Suprapubic skin (tissue), 4 donors: ENCODE measurements at regions not wholly inside any gene's neighbourhood (a gene's known extent, or its start where the extent isn't known, plus 50 kb on each side); places are given as distances from the start of the nearest gene placed in this dataset.

Source experiments
- EP300 ChIP-seq: sonication (generic); formaldehyde crosslinking; IDR thresholded peaks from one replicate; pipeline ENCODE4 v1.6.1; 2017; ENCODE audit warnings: antibody characterized with exemption
- POLR2A ChIP-seq, 2 donors: fragments of 450-650 bp; IDR thresholded peaks; one replicate each; pipeline ENCODE4 v1.6.1; 2017; ENCODE audit warnings: antibody characterized with exemption in 2 of 2, mild to moderate bottlenecking in 2 of 2, moderate library complexity in 2 of 2
- POLR2AphosphoS5 ChIP-seq, 3 donors: sonication (generic); formaldehyde crosslinking; IDR thresholded peaks; one replicate each; pipeline ENCODE4 v1.6.1; 2017; ENCODE audit warnings: antibody characterized with exemption in 3 of 3
- TF ChIP-seq, protein P1 (sequence below), 2 donors: fragments of 200-600 bp in 1 of 2; fragments of 450-650 bp in 1 of 2; sonication (generic) in 1 of 2; IDR thresholded peaks; one replicate each; pipeline ENCODE4 v1.5.1; 2016 to 2019; ENCODE audit warnings: antibody characterized with exemption in 2 of 2, mild to moderate bottlenecking in 1 of 2, moderate library complexity in 1 of 2

GRCh38 chr20:52612046-52612632 is 360.0 kb upstream of the TSHZ2 start:
- TF ChIP-seq EP300: no peak
- TF ChIP-seq, protein P1, sequence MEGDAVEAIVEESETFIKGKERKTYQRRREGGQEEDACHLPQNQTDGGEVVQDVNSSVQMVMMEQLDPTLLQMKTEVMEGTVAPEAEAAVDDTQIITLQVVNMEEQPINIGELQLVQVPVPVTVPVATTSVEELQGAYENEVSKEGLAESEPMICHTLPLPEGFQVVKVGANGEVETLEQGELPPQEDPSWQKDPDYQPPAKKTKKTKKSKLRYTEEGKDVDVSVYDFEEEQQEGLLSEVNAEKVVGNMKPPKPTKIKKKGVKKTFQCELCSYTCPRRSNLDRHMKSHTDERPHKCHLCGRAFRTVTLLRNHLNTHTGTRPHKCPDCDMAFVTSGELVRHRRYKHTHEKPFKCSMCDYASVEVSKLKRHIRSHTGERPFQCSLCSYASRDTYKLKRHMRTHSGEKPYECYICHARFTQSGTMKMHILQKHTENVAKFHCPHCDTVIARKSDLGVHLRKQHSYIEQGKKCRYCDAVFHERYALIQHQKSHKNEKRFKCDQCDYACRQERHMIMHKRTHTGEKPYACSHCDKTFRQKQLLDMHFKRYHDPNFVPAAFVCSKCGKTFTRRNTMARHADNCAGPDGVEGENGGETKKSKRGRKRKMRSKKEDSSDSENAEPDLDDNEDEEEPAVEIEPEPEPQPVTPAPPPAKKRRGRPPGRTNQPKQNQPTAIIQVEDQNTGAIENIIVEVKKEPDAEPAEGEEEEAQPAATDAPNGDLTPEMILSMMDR (IDR thresholded peaks at IDR 0.05): no peak
- TF ChIP-seq POLR2A (IDR thresholded peaks at IDR 0.05): no peak
- no peak for TF ChIP-seq POLR2AphosphoS5 (IDR thresholded peaks at IDR 0.05)
